Lower leg skin (tissue), 3 donors: ENCODE measurements at regions not wholly inside any gene's neighbourhood (a gene's known extent, or its start where the extent isn't known, plus 50 kb on each side); places are given as distances from the start of the nearest gene placed in this dataset.

Source experiments
- CTCF ChIP-seq, 3 donors: fragments of 450-650 bp; IDR thresholded peaks; one replicate each; pipeline ENCODE4 v1.5.1; 2016; ENCODE audit warnings: antibody characterized with exemption in 3 of 3, mild to moderate bottlenecking in 3 of 3, moderate library complexity in 2 of 3
- POLR2A ChIP-seq, 2 donors: fragments of 450-650 bp; IDR thresholded peaks; one replicate each; pipeline ENCODE4 v1.6.1; 2016 to 2017; ENCODE audit warnings: antibody characterized with exemption in 2 of 2, mild to moderate bottlenecking in 1 of 2, moderate library complexity in 1 of 2

GRCh38 chr9:107945493-107945892 lies 455.9 kb upstream of the KLF4 start:
- no peak for TF ChIP-seq POLR2A (IDR thresholded peaks at IDR 0.05)
- TF ChIP-seq CTCF (IDR thresholded peaks at IDR 0.05), result no peak
